Endothelial cell of umbilical vein (primary cell): ENCODE measurements at regions not wholly inside any gene's neighbourhood (a gene's known extent, or its start where the extent isn't known, plus 50 kb on each side); places are given as distances from the start of the nearest gene placed in this dataset.

Source experiments
- BruUV-seq: library from RNA; stranded (reverse); fragments of 400-500 nt; replicated peaks from 2 replicates; lab custom pipeline; 2021; lab: Mats Ljungman, UMichigan
- CTCF ChIA-PET: fragments of 300-600, 350-600 bp; sonication (Branson Sonifier 250); formaldehyde crosslinking; loops from one replicate; lab custom pipeline; 2021; ENCODE audit warnings: antibody characterized with exemption, inconsistent platforms; lab: Charles Lee
- POLR2A ChIA-PET: fragments of 300-600, 350-600 bp; sonication (Branson Sonifier 250); formaldehyde crosslinking; loops from one replicate; lab custom pipeline; 2021; ENCODE audit warnings: antibody characterized with exemption, inconsistent platforms; lab: Charles Lee
- DNase-seq: peaks from one replicate; pipeline ENCODE4 v3.0.0-alpha.2; 2011; ENCODE audit warnings: low read depth, low spot score
- FAIRE-seq: peaks from 2 replicates; lab custom pipeline; 2011; peaks lifted over from hg19 to GRCh38; lab: Jason Lieb, UNC
- H2AFZ ChIP-seq: 2 replicates; pipeline ENCODE4 v1.6.0; 2012; ENCODE audit warnings: low read depth, low read length, control low read depth, inconsistent platforms
- H3K27ac ChIP-seq: 2 replicates; pipeline ENCODE4 v1.5.1; 2011; ENCODE audit warnings: low read depth, mild to moderate bottlenecking, control low read depth, low read length, moderate library complexity; ENCODE audit not compliant: insufficient read depth
- H3K27me3 ChIP-seq, 2 experiments: 2 replicates each; pipeline versions ENCODE4 v1.6.0 to v1.6.1; 2011; ENCODE audit warnings: low read length in 2 of 2, mixed read lengths in 1 of 2; ENCODE audit not compliant: control insufficient read depth in 2 of 2, insufficient read depth in 2 of 2
- H3K36me3 ChIP-seq, 2 experiments: 2 replicates in 1 of 2; 3 replicates in 1 of 2; pipeline ENCODE4 v1.5.1; 2011; ENCODE audit warnings: low read length in 2 of 2, mild to moderate bottlenecking in 1 of 2, moderate library complexity in 1 of 2; ENCODE audit not compliant: control insufficient read depth in 2 of 2, insufficient read depth in 2 of 2; ENCODE audit errors: extremely low read depth in 1 of 2
- H3K4me1 ChIP-seq: 3 replicates; pipeline ENCODE4 v1.5.1; 2011; ENCODE audit warnings: mild to moderate bottlenecking, low read length; ENCODE audit not compliant: control insufficient read depth, insufficient read depth; ENCODE audit errors: extremely low read depth
- H3K4me2 ChIP-seq: 2 replicates; pipeline ENCODE4 v1.6.1; 2011; ENCODE audit warnings: low read length, control low read depth, mixed read lengths; ENCODE audit not compliant: insufficient read depth
- H3K4me3 ChIP-seq, 3 experiments: fragments of 200-600 bp in 1 of 3; sonication (generic), shearing (Covaris generic) in 1 of 3; replicated peaks in 1 of 3; 2 replicates each; pipeline ENCODE4 v1.5.1; 2011 to 2016; ENCODE audit warnings: control low read depth in 3 of 3, low read length in 3 of 3, mild to moderate bottlenecking in 2 of 3, inconsistent platforms in 1 of 3, low read depth in 1 of 3, moderate library complexity in 1 of 3; ENCODE audit not compliant: insufficient read depth in 1 of 3
- H3K79me2 ChIP-seq: 2 replicates; pipeline ENCODE4 v1.6.0; 2012; ENCODE audit warnings: low read length, inconsistent platforms; ENCODE audit not compliant: control insufficient read depth, insufficient read depth
- H3K9ac ChIP-seq: replicated peaks from 2 replicates; pipeline ENCODE3; 2011; ENCODE audit warnings: low read length, control low read depth; ENCODE audit not compliant: insufficient read depth; ENCODE audit errors: extremely low read depth
- H3K9me1 ChIP-seq: replicated peaks from 3 replicates; pipeline ENCODE4 v1.6.0; 2011; ENCODE audit warnings: mild to moderate bottlenecking, low read length; ENCODE audit not compliant: control insufficient read depth, insufficient read depth; ENCODE audit errors: extremely low read depth
- H3K9me3 ChIP-seq: replicated peaks from 2 replicates; pipeline ENCODE4 v1.5.1; 2012; ENCODE audit warnings: low read length, inconsistent platforms; ENCODE audit not compliant: control insufficient read depth, insufficient read depth
- H4K20me1 ChIP-seq: replicated peaks from 2 replicates; pipeline ENCODE3; 2011; ENCODE audit warnings: mild to moderate bottlenecking, low read length; ENCODE audit not compliant: control insufficient read depth, insufficient read depth; ENCODE audit errors: extremely low read depth
- EZH2 ChIP-seq: IDR thresholded peaks from 2 replicates; pipeline ENCODE4 v1.6.1; 2012; ENCODE audit warnings: borderline replicate concordance, low read depth, mild to moderate bottlenecking, moderate library complexity, low read length, inconsistent platforms; ENCODE audit not compliant: severe bottlenecking
- FOS ChIP-seq: IDR thresholded peaks from 2 replicates; pipeline ENCODE4 v1.6.1; 2011; ENCODE audit warnings: mild to moderate bottlenecking, low read length, moderate library complexity, borderline replicate concordance; ENCODE audit not compliant: insufficient read depth
- GATA2 ChIP-seq: IDR thresholded peaks from 2 replicates; pipeline ENCODE4 v1.7.0; 2011; ENCODE audit warnings: low read depth, mild to moderate bottlenecking, moderate library complexity, mixed read lengths, low read length; ENCODE audit not compliant: insufficient read length, insufficient read depth
- JUN ChIP-seq: IDR thresholded peaks from 2 replicates; pipeline ENCODE4 v1.6.1; 2011; ENCODE audit warnings: borderline replicate concordance, low read depth; ENCODE audit not compliant: insufficient read length, insufficient read depth
- MAX ChIP-seq: IDR thresholded peaks from 2 replicates; pipeline ENCODE4 v1.6.1; 2011; ENCODE audit not compliant: insufficient read depth, insufficient read length
- MYC ChIP-seq: IDR thresholded peaks from one replicate; pipeline ENCODE4 v1.6.1; 2011; ENCODE audit warnings: mild to moderate bottlenecking, low read depth, low read length
- POLR2A ChIP-seq: IDR thresholded peaks from 2 replicates; pipeline ENCODE4 v1.6.1; 2012; ENCODE audit warnings: low read depth, mild to moderate bottlenecking, control low read depth, low read length
- POLR2AphosphoS5 ChIP-seq: IDR thresholded peaks from 2 replicates; pipeline ENCODE4 v1.6.1; 2012; ENCODE audit warnings: low read depth, mild to moderate bottlenecking, control low read depth, low read length, moderate library complexity; ENCODE audit not compliant: insufficient read depth
- dilution Hi-C: fragments of 300-500 bp; cut with MboI; formaldehyde crosslinking; loops from one replicate; pipeline ENCODE4 v1.15.0; 2019; ENCODE audit warnings: low sequenced_read_pairs; ENCODE audit not compliant: extremely low pct_ligation_motif_present
- intact Hi-C: fragments of 100-400 bp; cut with micrococcal nuclease; formaldehyde crosslinking; loops from one replicate; pipeline ENCODE4 v1.10.0; 2022
- TF ChIP-seq, protein P1 (sequence below), 2 donors: IDR thresholded peaks; 1 replicate in 1 of 2; 2 replicates in 1 of 2; pipeline ENCODE4 v1.5.1; 2011; ENCODE audit warnings: low read length in 2 of 2, mild to moderate bottlenecking in 2 of 2, moderate library complexity in 2 of 2, control low read depth in 1 of 2, inconsistent platforms in 1 of 2, low read depth in 1 of 2; ENCODE audit not compliant: insufficient read depth in 1 of 2; ENCODE audit errors: extremely low read depth in 1 of 2

- CTCF ChIA-PET, result no interaction called here
- FAIRE-seq, result no peak
Observed at GRCh38 chr3:30393079-30393478, 213.3 kb upstream of the TGFBR2 start.

More at GRCh38 chr3:30393079-30393478, 213.3 kb upstream of the TGFBR2 start:
- DNase-seq, result no peak
- H3K4me1 ChIP-seq, result peaks cover 9% of the 10 kb centered on the region
- H3K36me3 ChIP-seq, result no peaks in the 10 kb centered on the region
- dilution Hi-C loops, result no loop called here
- intact Hi-C loops, result no loop called here
- no peaks in the 10 kb centered on the region for H3K79me2 ChIP-seq
- H3K4me2 ChIP-seq, result no peak overlapping the region
- TF ChIP-seq FOS (no peak), JUN (no peak), MYC (no peak), MAX (no peak), EZH2 (no peak), POLR2A (no peak), GATA2 (no peak), POLR2AphosphoS5 (no peak)
- TF ChIP-seq, protein P1, sequence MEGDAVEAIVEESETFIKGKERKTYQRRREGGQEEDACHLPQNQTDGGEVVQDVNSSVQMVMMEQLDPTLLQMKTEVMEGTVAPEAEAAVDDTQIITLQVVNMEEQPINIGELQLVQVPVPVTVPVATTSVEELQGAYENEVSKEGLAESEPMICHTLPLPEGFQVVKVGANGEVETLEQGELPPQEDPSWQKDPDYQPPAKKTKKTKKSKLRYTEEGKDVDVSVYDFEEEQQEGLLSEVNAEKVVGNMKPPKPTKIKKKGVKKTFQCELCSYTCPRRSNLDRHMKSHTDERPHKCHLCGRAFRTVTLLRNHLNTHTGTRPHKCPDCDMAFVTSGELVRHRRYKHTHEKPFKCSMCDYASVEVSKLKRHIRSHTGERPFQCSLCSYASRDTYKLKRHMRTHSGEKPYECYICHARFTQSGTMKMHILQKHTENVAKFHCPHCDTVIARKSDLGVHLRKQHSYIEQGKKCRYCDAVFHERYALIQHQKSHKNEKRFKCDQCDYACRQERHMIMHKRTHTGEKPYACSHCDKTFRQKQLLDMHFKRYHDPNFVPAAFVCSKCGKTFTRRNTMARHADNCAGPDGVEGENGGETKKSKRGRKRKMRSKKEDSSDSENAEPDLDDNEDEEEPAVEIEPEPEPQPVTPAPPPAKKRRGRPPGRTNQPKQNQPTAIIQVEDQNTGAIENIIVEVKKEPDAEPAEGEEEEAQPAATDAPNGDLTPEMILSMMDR (IDR thresholded peaks at IDR 0.05; ENCODE audit: extremely low read depth in 1 of 2, insufficient read depth in 1 of 2, low read depth in 1 of 2, low read length in 2 of 2), result no peak
- H3K9me1 ChIP-seq, result no peaks in the 10 kb centered on the region
- no peak overlapping the region for H3K4me3 ChIP-seq
- H3K9ac ChIP-seq, result no peak overlapping the region
- no peaks in the 10 kb centered on the region for H3K27me3 ChIP-seq
- H3K27ac ChIP-seq, result no peak overlapping the region
- no peaks in the 10 kb centered on the region for H4K20me1 ChIP-seq
- H2AFZ ChIP-seq, result no peak overlapping the region
- POLR2A ChIA-PET, result no interaction called here
- no peaks in the 10 kb centered on the region for H3K9me3 ChIP-seq
- BruUV-seq, result no TSS peak
